CD14-positive monocyte (primary cell): ENCODE measurements at regions not wholly inside any gene's neighbourhood (a gene's known extent, or its start where the extent isn't known, plus 50 kb on each side); places are given as distances from the start of the nearest gene placed in this dataset.

Experiments
- DNase-seq, 3 donors: peaks; one replicate each; pipeline ENCODE4 v3.0.0-alpha.2; 2011 to 2022
- H2AFZ ChIP-seq: 2 replicates; pipeline ENCODE4 v1.6.0; 2012; ENCODE audit warnings: mild to moderate bottlenecking, low read depth, low read length, inconsistent platforms; ENCODE audit not compliant: insufficient read depth, poor library complexity, severe bottlenecking
- H3K27ac ChIP-seq, 2 donors: 1 replicate in 1 of 2; 2 replicates in 1 of 2; pipeline ENCODE4 v1.5.1; 2012 to 2013; ENCODE audit warnings: low read length in 2 of 2, control low read depth in 1 of 2, inconsistent platforms in 1 of 2, low read depth in 1 of 2, mild to moderate bottlenecking in 1 of 2
- H3K27me3 ChIP-seq, 2 donors: one replicate each; pipeline versions ENCODE4 v1.6.0 to v1.6.1; 2011 to 2013; ENCODE audit warnings: low read length in 2 of 2; ENCODE audit not compliant: control insufficient read depth in 2 of 2, insufficient read depth in 2 of 2
- H3K36me3 ChIP-seq, 2 donors: replicated peaks in 1 of 2; 1 replicate in 1 of 2; 2 replicates in 1 of 2; pipeline versions ENCODE4 v1.5.1 to v1.6.1; 2012 to 2013; ENCODE audit warnings: low read length in 2 of 2, control low read depth in 1 of 2, inconsistent platforms in 1 of 2, mild to moderate bottlenecking in 1 of 2; ENCODE audit not compliant: insufficient read depth in 2 of 2, control insufficient read depth in 1 of 2
- H3K4me1 ChIP-seq, 2 donors: 1 replicate in 1 of 2; 2 replicates in 1 of 2; pipeline versions ENCODE4 v1.5.1 to v1.6.1; 2012 to 2013; ENCODE audit warnings: low read length in 2 of 2, control low read depth in 1 of 2, inconsistent platforms in 1 of 2, mild to moderate bottlenecking in 1 of 2, moderate library complexity in 1 of 2; ENCODE audit not compliant: insufficient read depth in 2 of 2, control insufficient read depth in 1 of 2
- H3K4me2 ChIP-seq: replicated peaks from 2 replicates; pipeline ENCODE3; 2012; ENCODE audit warnings: low read length, moderate library complexity, mild to moderate bottlenecking; ENCODE audit not compliant: poor library complexity, severe bottlenecking; ENCODE audit errors: extremely low read depth
- H3K4me3 ChIP-seq, 3 experiments: fragments of 200-600 bp in 1 of 3; sonication (generic) in 1 of 3; replicated peaks in 1 of 3; 1 replicate in 2 of 3; 2 replicates in 1 of 3; pipeline ENCODE4 v1.5.1; 2011 to 2013; ENCODE audit warnings: low read length in 3 of 3, mild to moderate bottlenecking in 3 of 3, control low read depth in 2 of 3, low read depth in 2 of 3, inconsistent platforms in 1 of 3, moderate library complexity in 1 of 3
- H3K79me2 ChIP-seq: 2 replicates; pipeline ENCODE4 v1.6.0; 2012; ENCODE audit warnings: mild to moderate bottlenecking, control low read depth, inconsistent platforms, low read length, moderate library complexity; ENCODE audit not compliant: insufficient read depth
- H3K9ac ChIP-seq: 2 replicates; pipeline ENCODE4 v1.6.0; 2017; ENCODE audit warnings: low read length, mild to moderate bottlenecking; ENCODE audit not compliant: insufficient read depth, poor library complexity, severe bottlenecking
- H3K9me3 ChIP-seq, 2 donors: replicated peaks in 1 of 2; 1 replicate in 1 of 2; 2 replicates in 1 of 2; pipeline versions ENCODE4 v1.5.1 to v1.6.1; 2012 to 2013; ENCODE audit warnings: low read length in 2 of 2, control low read depth in 1 of 2; ENCODE audit not compliant: control insufficient read depth in 1 of 2, insufficient read depth in 1 of 2
- H4K20me1 ChIP-seq: 2 replicates; pipeline ENCODE4 v1.6.0; 2012; ENCODE audit warnings: mild to moderate bottlenecking, low read length, control low read depth, moderate library complexity; ENCODE audit not compliant: insufficient read depth
- H3K27ac Mint-ChIP-seq, 7 donors: one replicate each; pipeline ENCODE4 v1.8.0; 2020; ENCODE audit warnings: mild to moderate bottlenecking in 7 of 7, mixed read lengths in 7 of 7, moderate library complexity in 6 of 7, inconsistent platforms in 2 of 7
- H3K27me3 Mint-ChIP-seq, 3 donors: one replicate each; pipeline ENCODE4 v1.8.0; 2021 to 2022; ENCODE audit warnings: low read depth in 3 of 3, mild to moderate bottlenecking in 3 of 3, mixed read lengths in 3 of 3, moderate library complexity in 3 of 3, inconsistent platforms in 1 of 3
- H3K36me3 Mint-ChIP-seq, 2 donors: one replicate each; pipeline ENCODE4 v1.8.0; 2020; ENCODE audit warnings: mixed read lengths in 2 of 2, inconsistent platforms in 1 of 2, mild to moderate bottlenecking in 1 of 2
- H3K4me1 Mint-ChIP-seq: one replicate; pipeline ENCODE4 v1.8.0; 2020; ENCODE audit warnings: mild to moderate bottlenecking, mixed read lengths
- H3K4me3 Mint-ChIP-seq, 2 donors: one replicate each; pipeline ENCODE4 v1.8.0; 2020; ENCODE audit warnings: mild to moderate bottlenecking in 2 of 2, mixed read lengths in 2 of 2, moderate library complexity in 1 of 2
- H3K9me3 Mint-ChIP-seq, 7 donors: one replicate each; pipeline ENCODE4 v1.8.0; 2020 to 2022; ENCODE audit warnings: mixed read lengths in 7 of 7, mild to moderate bottlenecking in 6 of 7, moderate library complexity in 6 of 7, inconsistent platforms in 2 of 7
- whole genome bisulfite sequencing: methylation state at CpG from one replicate; pipeline ENCODE4 v1.1.5; 2013; ENCODE audit warnings: missing lambda C conversion rate; ENCODE audit not compliant: insufficient coverage; 5-methylcytosine and 5-hydroxymethylcytosine counted together
- intact Hi-C, 2 donors: fragments of 100-400 bp; cut with micrococcal nuclease; formaldehyde crosslinking; loops; one replicate each; pipeline versions ENCODE4 v1.15.0 to v1.15.1; 2023
- TF ChIP-seq, protein P1 (sequence below): fragments of 200-600 bp; IDR thresholded peaks from one replicate; pipeline ENCODE4 v1.8.0; 2022; ENCODE audit warnings: antibody characterized with exemption, mild to moderate bottlenecking

DNA sequence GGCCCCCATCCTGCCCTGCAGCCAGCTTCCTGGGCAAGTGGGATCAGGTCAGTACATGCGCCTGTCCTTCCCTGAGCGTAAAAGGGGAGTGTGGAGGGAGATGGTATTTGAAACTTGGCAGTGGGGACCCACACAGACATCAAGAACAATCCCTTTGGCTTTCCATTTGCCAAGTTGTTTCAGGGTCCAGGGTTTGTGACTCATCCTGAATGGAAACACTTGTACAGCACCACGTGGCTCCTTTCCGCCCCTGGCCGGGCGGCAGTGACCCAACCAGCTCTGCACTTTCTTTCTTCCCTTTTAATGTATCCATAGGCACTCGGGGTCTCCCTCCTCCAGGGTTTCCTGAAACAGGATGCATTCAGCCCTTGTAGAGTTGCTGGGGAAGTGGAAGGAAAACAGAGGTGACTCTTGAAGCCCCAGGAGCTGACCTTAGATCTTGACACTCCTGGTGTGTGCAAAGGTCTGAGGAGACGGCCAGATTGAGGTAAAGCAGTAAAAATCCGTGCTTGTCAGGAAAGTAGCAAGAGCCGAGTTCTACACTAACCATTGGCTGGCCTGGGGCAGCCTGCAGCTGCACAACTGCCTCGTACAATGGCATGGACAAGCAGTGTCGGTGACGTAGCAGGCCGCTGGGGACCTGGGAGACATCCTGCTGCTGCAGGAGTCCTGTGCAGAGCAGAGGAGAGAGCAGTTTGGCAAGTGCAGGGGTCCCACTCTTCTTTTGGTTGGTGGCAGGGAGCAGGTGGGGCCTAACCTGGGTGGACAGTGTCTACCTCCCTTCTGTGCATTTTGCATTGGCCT lies 189.8 kb downstream of the SNX19 start:
- no peak for DNase-seq
- H3K4me3 ChIP-seq, result no peak overlapping the region
- Mint-ChIP-seq H3K4me3 (no peak overlapping the region), H3K4me1 (no peaks in the 10 kb centered on the region), H3K36me3 (no peaks in the 10 kb centered on the region), H3K27ac (no peak overlapping the region), H3K9me3 (peaks cover 9 to 15% (median 12%) of the 10 kb centered on the region in 7 donors), H3K27me3 (peaks cover 0 to 1% (median 0%) of the 10 kb centered on the region in 3 donors)
- H3K79me2 ChIP-seq, result no peaks in the 10 kb centered on the region
- H3K27ac ChIP-seq, result no peak overlapping the region
- H3K4me1 ChIP-seq, result no peaks in the 10 kb centered on the region
- TF ChIP-seq, protein P1, sequence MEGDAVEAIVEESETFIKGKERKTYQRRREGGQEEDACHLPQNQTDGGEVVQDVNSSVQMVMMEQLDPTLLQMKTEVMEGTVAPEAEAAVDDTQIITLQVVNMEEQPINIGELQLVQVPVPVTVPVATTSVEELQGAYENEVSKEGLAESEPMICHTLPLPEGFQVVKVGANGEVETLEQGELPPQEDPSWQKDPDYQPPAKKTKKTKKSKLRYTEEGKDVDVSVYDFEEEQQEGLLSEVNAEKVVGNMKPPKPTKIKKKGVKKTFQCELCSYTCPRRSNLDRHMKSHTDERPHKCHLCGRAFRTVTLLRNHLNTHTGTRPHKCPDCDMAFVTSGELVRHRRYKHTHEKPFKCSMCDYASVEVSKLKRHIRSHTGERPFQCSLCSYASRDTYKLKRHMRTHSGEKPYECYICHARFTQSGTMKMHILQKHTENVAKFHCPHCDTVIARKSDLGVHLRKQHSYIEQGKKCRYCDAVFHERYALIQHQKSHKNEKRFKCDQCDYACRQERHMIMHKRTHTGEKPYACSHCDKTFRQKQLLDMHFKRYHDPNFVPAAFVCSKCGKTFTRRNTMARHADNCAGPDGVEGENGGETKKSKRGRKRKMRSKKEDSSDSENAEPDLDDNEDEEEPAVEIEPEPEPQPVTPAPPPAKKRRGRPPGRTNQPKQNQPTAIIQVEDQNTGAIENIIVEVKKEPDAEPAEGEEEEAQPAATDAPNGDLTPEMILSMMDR, result no peak
- H4K20me1 ChIP-seq, result no peaks in the 10 kb centered on the region
- peaks cover 15 to 20% of the 10 kb centered on the region in 2 donors for H3K9me3 ChIP-seq
- no peak overlapping the region for H3K9ac ChIP-seq
- WGBS, result 94% methylated on average over 7 of the region's 14 CpGs
- H3K27me3 ChIP-seq, result no peaks in the 10 kb centered on the region
- no peaks in the 10 kb centered on the region for H3K36me3 ChIP-seq
- no peak overlapping the region for H3K4me2 ChIP-seq
- H2AFZ ChIP-seq, result no peak overlapping the region
- intact Hi-C loops, result no loop called here

DNA sequence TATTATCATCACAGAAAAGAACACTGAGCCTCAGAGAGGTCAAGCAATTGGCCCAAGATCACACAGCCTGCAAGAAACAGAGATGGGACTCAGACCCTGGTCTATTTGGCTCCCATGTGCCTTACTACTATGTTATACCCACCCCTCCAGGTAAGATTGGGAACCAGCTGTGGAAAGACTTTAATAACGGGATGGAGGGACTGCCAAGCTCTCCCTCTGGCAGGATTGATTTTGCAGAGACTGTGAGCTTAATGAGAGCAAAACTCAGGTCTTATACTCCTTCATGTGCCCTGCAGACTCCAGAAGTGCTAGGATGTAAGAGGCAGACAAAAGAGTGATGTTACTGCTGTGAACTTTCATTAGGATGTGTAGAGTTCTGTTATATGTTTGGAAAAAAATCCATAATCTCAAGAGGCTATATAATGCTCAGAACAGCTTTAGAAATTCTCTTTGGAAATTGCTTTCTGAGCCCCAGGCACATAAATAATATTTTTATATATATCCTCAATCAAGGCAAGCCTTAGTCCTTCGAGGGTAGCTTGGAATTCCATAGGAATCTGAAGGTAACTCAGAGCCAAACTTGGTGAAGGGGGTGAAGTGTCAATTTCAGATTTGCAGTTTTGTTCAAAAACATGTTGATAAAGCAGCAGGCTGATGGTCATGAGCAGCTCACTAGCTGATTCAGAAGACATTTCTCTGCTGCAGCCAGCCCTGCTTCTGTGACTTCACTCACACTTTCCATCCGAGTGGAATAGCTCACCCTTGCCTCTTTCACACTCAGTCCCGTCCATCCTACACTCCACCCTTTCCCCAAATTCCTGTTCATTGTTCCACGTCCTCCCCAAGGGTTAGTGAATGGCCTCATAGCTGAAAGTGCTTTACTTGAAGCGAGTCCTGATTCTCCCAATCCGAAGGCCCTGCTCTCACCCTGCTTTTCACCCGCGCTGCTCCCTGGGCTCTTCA lies 188.8 kb downstream of the SNX19 start:
- DNase-seq, result no peak
- Histone ChIP-seq H3K79me2 (no peaks in the 10 kb centered on the region), H3K27ac (no peak overlapping the region), H4K20me1 (no peaks in the 10 kb centered on the region), H2AFZ (no peak overlapping the region), H3K9ac (no peak overlapping the region), H3K9me3 (peaks cover 15 to 22% of the 10 kb centered on the region in 2 donors), H3K36me3 (no peaks in the 10 kb centered on the region), H3K4me1 (no peaks in the 10 kb centered on the region), H3K4me2 (no peak overlapping the region), H3K27me3 (no peaks in the 10 kb centered on the region), H3K4me3 (no peak overlapping the region)
- peaks cover 7 to 17% (median 10%) of the 10 kb centered on the region in 7 donors for H3K9me3 Mint-ChIP-seq
- no peaks in the 10 kb centered on the region for H3K4me1 Mint-ChIP-seq
- WGBS, result 79% methylated on average over 6 of the region's 9 CpGs
- TF ChIP-seq, protein P1, result no peak
- peaks cover 0 to 1% (median 0%) of the 10 kb centered on the region in 3 donors for H3K27me3 Mint-ChIP-seq
- H3K36me3 Mint-ChIP-seq, result no peaks in the 10 kb centered on the region
- intact Hi-C loops, result no loop called here
- H3K4me3 Mint-ChIP-seq, result no peak overlapping the region
- no peak overlapping the region for H3K27ac Mint-ChIP-seq
